HG03095 (cell line): ENCODE measurements at regions not wholly inside any gene's neighbourhood (a gene's known extent, or its start where the extent isn't known, plus 50 kb on each side); places are given as distances from the start of the nearest gene placed in this dataset.

Source experiments
- ATAC-seq: cut with Tn5 transposase; IDR thresholded peaks from one replicate; pipeline ENCODE4 v1.9.1; 2021; ENCODE audit warnings: moderate library complexity; ENCODE audit not compliant: unreplicated experiment

- ATAC-seq, result no peak
These were observed 976.7 kb upstream of the TMEM132C start for GRCh38 chr12:127290251-127290650.

DNA sequence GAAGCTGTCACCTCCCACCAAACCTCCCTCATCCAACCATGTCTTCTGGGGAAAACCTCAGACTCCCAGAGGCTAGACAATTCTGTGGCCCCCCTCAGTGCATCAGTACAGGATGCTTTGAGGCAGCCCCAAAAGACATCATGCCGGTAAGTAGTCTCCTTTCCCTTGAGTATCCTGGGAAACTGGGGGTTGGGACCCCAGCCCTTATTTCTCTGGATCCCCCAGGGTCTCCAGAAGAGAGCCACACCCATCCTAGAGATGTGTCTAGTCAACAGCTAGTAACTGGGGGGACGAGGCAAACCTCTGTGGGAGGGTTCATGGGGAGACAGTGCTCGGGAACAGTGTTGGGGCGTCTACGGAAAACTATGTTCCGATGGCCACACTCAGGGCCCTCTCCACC, 974.2 kb upstream of the TMEM132C start:
- ATAC-seq, result no peak

DNA sequence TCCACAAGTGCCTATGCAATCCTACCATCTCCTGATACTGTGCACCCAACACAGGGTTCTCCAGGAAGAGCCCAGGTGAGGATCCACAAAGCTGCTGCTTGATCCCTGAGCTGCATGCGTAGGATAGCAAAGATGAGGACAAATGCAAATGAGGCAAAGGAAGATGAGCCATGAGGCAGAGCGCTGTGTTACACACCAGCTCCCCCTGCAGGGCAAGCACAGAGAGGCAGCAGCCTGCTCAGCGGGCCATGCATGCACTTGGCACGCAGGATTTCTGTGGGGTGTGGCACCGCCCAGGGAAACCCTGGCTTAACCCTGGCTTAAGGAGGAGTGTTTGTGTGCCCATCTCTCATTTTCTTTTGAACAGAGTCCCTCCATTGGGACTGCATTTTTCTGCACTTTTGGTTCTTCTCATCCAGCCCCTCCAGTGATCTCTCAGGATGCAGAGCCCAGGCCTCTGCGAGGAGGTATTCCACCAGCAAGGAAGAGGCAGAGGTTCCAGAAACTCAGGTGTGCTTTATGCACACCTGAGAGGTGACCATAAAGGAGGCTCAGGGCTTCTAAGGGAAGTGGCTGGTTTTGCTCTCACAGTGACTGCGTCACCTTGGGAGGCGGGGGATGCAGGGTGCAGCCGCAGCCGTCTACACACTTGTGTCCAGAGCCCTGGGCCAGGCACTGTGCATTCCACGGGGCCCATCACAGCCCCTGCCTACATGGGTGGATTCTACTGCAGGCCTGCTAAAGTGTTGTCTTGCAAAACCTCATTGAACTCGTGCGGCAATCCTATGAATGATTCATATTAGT, 973.3 kb upstream of the TMEM132C start:
- ATAC-seq, result no peak

DNA sequence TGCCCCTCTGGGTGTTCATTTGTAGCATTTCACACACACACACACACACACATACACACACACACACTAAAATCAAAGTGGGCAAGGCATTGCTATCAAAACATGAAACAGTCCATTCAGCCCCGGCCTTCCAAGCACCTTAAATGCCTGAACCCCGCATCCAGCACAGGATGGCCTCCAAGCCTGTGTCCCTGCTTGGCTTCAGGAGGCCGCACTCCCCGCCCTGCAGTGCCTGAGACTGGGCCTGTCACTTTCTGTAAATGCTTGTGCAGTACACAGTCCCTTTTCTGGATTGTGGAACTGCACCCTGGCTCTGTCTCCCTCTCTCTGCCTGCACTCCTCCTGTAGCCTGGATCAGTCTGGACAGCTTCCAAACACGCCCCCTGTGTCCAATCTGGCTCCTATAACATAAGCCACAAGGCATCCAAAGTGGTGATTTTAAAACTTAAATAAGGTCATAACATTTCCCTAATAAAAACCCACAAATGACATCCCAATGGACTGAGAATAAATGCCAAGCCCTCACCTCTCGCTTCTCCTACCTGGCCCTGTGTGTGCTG, 972.2 kb upstream of the TMEM132C start:
- ATAC-seq, result no peak

- no peak for ATAC-seq
These were observed 971.3 kb upstream of the TMEM132C start for GRCh38 chr12:127295630-127296029.

DNA sequence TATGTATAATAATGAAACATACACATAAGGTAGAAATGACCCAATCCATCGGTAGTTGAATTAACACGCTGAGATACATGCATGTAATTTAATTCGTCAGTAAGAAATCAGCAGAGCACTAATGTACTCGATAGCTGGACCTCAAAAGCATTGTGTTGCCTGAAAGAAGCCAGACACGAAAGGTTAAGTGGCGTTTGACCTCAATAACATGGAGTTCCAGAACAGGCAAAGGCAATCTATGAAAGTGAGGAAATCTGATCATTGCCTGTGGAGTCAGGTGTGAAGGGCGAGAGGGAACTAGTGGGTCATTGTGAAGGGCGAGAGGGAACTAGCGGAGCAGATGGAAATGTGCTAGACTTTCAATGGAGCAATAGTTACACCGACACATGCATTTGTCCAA, 970.4 kb upstream of the TMEM132C start:
- no peak for ATAC-seq

DNA sequence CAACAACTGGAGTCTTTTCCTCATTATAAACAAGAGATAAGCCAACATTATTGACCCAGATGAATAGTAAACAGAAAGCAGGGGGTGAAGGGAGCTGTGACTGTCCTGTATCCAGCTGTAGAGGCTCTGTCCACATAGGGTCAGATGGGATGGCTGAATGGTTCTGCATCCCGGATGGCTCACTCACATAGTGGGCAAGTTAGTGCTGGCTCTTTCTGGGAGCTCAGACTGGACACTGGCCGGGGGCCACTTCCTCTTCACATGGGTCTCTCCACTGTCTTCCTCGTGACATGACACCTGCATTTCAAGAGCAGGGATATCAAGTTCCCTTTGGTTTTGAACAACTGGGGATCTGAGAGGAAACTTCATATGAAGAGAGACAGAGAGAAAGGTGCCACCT, 969.6 kb upstream of the TMEM132C start:
- ATAC-seq, result no peak

- ATAC-seq, result no peak
These were observed 966.9 kb upstream of the TMEM132C start for GRCh38 chr12:127300075-127300474.

DNA sequence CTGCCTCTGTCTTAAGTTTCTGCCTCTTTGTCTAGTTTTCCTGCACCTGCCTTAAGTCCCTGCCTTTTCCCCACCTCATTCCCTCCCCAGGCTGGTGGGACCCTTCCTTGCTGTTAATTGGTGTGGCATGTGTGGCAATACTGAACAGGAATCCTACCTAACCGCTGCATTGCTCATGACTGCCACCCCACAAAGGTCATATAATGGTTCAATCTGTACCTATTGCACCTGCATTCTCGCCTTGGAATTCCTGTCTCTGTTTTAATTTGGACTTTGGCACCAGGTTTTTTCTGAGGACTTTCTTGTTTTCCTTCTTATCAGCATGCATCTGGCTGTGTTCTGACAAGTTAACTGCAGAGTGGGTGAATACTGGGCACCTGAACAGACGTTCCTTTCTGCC, 966.2 kb upstream of the TMEM132C start:
- ATAC-seq, result no peak

- no peak for ATAC-seq
These were observed 965.1 kb upstream of the TMEM132C start for GRCh38 chr12:127301876-127302275.

- ATAC-seq, result no peak
These were observed 961.9 kb upstream of the TMEM132C start for GRCh38 chr12:127304751-127305725.

GRCh38 chr12:127306604-127307215, 960.3 kb upstream of the TMEM132C start:
- no peak for ATAC-seq

DNA sequence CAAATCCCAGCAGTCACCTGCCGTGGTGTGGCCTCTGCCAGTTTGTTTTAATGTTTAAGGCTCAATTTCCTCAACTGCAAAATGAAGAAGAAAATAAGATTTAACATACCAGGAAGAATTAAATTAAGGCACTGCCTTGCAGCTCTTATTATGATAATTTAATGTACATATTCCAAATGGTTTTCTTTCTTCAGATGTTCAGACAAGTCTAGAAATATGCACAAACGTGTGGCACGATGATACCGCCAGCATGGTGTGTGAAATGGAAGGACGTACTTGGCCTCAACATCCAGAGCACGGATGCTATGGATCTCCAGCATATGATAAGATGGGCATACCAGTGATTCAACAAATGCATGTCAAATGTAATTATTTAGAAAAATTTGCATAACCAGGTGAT, 959.4 kb upstream of the TMEM132C start:
- no peak for ATAC-seq

- no peak for ATAC-seq
These were observed 958.8 kb upstream of the TMEM132C start for GRCh38 chr12:127308148-127308547.

DNA sequence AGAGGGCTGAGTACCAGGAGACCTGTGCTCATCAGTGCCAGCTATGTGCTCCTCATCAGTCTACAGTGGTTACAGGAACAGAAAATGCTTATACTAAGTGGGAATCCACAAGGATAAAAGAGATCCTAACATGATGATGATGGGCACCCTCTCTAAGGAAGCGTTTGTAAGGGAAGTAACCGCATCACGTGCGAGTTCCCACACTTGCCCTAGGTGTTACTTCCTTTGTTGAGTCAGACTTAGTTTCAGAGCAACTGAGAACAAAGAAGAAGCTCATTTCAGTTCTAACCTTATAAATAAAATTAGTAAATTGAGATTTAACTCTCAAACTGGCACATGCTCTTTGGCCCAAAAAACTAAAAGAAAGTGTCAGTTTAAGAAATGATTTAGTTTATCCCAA, 956.4 kb upstream of the TMEM132C start:
- ATAC-seq, result no peak

DNA sequence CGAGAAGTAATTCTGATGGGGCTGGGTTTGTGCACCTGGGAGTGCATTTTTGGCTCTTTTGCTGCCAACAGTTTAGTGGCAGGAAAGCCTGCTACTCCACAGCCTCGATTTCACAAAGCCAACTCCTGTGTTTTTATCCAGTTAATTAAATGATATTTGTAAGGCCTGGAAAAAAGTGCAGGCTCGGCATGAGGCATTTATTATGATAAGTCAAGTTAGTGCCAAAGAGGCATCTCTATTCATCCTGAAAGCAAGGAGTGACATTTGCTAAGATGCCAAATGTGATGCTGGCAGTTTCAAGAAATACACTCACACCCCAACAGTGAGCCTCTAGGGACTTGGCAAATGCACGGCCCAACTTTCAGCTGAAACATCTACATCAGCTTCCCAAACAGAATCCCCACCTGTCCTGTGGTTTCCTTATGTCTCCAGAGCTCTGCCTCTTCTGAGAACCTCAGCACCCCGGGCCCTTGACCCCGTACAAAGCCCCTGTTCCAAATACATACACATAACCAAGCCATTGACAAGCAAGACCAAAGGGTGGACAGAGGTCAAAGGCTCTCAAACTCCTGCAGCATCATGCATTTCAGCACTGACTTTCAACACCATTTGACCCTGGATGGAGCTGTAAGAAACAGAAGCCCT, 955.1 kb upstream of the TMEM132C start:
- no peak for ATAC-seq

DNA sequence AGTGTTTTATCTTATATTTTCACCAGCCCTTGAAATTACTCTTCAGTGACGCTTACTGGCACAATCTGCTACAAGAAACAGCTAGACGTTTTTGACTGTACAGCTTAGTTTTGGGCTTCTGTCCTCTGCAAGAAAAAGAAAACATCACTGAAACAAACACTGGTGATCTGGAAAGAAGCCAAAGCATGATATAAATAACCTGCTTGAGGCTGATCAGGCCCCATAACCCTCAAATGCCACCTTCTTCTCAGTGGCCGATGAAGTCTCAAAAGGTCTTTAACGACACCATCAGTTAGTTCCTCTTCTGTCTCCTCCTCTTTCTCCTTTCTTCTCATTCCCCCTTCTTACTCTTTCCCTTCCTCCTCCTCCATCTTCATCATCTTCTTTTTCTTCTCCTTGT, 942.3 kb upstream of the TMEM132C start:
- ATAC-seq, result no peak

GRCh38 chr12:127327986-127328385, 939.0 kb upstream of the TMEM132C start:
- no peak for ATAC-seq

GRCh38 chr12:127328867-127329266, 938.1 kb upstream of the TMEM132C start:
- no peak for ATAC-seq

- ATAC-seq, result no peak
These were observed 932.6 kb upstream of the TMEM132C start for GRCh38 chr12:127334365-127334764.
